GM12892 (cell line): ENCODE measurements at regions not wholly inside any gene's neighbourhood (a gene's known extent, or its start where the extent isn't known, plus 50 kb on each side); places are given as distances from the start of the nearest gene placed in this dataset.
"Not testable (repeated sequence)": the region's sequence is repeated elsewhere in the genome, so short reads cannot be mapped to it uniquely, and the experiment has no call there.

Experiments used
- DNase-seq: peaks from one replicate; pipeline ENCODE4 v3.0.0; 2011; ENCODE audit not compliant: insufficient read length
- FAIRE-seq: peaks from 2 replicates; lab custom pipeline; 2011; peaks lifted over from hg19 to GRCh38; lab: Jason Lieb, UNC
- POLR2A ChIP-seq: IDR thresholded peaks from 2 replicates; pipeline ENCODE4 v1.6.1; 2011; ENCODE audit warnings: low read depth, low read length, control low read depth
- POLR2AphosphoS5 ChIP-seq: IDR thresholded peaks from 2 replicates; pipeline ENCODE4 v1.6.1; 2011; ENCODE audit warnings: low read depth, low read length, control low read depth
- TAF1 ChIP-seq: IDR thresholded peaks from 2 replicates; pipeline ENCODE4 v1.6.1; 2011; ENCODE audit warnings: low read depth, mild to moderate bottlenecking, control low read depth, low read length, borderline replicate concordance

DNA sequence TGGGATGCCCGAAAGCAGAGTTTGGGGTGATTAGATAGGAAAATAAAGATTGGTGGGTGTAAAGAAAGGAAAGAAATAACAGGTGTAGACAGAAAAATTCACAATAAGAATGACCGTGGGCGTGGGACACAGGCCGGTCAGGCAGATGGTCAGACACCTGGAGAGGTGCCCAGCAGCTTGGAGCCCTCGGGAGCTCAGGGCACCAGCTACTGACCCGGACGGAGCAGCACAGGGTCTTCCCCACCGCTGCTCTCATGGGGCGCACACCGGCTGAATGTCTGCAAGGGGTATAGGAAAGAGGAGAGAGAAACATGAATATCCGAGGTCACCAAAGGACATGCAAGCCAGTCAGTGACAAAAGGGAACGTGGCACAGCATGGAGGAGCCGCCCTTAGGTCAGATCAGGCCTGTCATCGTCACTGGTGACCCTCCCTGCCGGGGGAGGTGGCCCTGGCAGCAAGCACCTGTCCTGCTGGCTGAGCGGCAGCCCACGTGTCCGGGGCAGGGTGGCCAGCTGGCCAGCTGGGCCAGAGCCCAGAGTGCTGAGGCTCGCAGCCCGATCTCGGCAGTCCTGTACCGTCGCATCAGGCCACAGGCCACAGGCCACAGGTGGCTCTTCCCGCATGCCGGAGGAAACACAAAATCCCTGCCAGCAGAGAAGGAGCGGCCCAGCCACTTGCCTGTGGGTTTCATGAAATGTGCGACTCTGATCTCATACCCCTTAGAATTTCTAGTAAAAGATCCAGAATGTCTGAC, 112.0 kb upstream of the NDUFV2 start:
- TF ChIP-seq POLR2AphosphoS5 (no peak), TAF1 (no peak), POLR2A (no peak)
- FAIRE-seq (no peak), DNase-seq (no peak)

DNA sequence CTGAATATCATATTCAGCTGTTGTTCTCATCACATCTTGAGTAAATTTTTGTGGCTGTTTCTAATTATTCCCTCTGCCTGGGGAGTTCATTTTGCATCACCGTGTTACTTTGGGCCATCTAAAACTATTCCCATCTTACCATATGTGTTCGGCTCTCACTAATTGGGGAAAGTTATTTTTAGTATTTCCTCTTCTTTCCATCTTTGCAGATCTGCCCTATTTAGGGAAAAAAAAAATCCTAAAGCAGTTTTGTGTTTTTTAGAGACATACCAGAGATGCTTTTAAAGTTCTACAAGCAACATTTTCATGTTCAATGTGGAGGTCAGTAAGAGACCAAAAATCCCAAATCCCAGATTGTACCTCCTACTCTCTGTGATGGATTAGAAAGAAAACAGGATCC, 111.3 kb upstream of the NDUFV2 start:
- FAIRE-seq (no peak), DNase-seq (no peak)

DNA sequence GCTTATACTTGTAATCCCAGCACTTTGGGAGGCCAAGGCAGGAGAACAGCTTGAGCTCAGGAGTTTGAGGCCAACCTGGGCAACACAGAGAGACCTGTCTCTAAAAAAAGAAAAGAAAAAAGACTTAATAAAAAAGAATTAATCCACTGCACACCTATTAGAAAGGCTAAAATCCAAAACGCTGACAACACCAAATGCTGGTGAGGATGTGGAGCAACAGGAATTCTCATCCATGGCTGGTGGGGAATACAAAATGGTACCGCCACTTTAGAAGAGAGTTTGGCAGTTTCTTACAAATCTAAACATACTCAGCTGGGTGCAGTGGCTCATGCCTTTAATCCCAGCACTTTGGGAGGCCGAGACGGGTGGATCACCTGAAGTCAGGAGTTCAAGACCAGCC, 110.0 kb upstream of the NDUFV2 start:
- not testable (repeated sequence) for DNase-seq, FAIRE-seq

More for the DNA sequence above, 111.3 kb upstream of the NDUFV2 start:
- no peak for TF ChIP-seq POLR2AphosphoS5
- TF ChIP-seq TAF1 = no peak

DNA sequence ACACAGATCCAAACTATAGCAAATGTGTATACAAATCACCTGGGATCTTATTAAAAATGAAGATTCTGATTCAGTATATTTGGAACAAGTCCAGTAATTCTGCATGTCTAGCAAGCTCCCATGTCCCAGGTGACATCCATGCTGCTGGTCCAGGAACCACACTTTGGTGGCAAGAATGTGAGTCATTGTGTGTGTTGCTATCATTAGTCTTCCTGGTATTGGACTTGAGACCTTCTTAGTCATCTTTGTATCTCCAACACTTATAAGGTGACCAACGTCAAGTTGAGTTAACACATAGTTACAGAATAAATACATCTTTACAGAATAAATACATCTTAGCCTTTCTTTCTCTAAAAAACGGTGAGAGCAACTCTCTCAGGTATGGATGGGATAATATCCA, 107.9 kb upstream of the NDUFV2 start:
- no peak for TF ChIP-seq TAF1
- TF ChIP-seq POLR2AphosphoS5 = no peak
- TF ChIP-seq POLR2A = no peak
- no peak for DNase-seq
- FAIRE-seq = no peak

DNA sequence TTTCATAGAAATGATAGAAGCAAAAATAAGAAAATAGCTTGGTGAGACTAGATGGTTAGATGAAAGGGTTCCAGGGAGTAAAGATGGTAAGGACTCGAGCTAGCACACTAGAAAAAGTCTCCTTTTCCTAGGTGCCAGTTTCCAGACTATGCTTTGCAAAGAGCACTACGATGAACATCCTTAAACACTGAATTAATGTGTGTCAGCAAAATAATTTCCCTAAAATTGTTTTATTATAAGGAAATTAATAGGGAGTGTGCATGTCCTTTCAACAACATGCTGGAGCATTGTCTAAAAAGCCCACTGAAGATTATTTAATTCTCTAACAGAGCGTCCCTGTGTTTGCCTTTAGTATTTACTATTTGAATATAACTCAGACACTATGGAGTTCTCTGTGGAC, 107.4 kb upstream of the NDUFV2 start:
- TF ChIP-seq TAF1 (no peak), POLR2AphosphoS5 (no peak), POLR2A (no peak)
- no peak for DNase-seq
- FAIRE-seq = no peak

DNA sequence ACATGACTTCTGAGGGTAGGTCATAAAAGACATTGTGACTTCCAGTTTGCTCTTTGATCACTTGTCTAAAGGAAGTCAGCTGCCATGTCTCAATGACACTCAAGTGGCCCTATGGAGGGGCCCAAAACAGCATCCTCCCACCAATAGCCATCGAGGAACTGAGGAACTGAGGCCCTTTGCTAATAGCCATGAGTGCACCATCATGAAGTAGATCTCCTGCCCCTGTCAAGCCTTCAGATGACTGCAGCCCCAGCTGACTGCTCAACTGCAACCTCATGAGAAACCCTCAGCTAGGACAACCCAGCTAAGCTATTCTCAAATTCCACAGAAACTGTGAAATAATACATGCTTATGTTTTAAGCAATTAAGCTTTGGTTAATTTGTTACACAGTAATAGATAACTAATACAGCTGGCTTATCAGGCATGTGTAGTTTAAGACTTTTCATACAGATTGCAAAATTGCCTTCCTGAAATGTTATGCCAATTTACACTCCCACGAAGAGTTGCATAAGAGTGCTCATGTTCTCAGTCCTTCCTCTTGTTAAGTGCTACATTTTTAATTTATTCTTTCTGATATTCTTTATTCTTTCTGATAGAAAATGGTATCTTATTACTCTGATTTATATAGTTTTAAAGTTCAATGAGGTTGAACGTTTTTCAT, 105.6 kb upstream of the NDUFV2 start:
- FAIRE-seq = no peak
- no peak for DNase-seq

DNA sequence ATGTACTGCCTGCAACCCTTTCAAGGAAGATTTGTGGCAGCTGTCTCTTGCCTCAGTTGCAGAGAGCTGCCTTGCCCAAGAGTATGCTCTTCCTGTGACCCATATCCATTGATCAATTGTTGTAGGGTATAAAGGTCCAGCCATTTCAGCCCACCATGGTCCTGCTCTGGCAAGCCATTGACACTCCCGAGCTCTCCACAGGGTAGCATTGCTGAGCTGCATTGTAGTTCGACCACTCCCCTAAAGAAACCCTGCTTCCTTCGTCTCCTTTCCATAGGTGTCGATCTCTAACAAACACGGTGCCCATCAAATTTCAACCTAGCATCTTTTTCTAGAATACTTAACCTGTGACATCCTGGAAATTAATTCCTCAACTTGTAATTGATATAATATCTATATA, 104.9 kb upstream of the NDUFV2 start:
- TF ChIP-seq POLR2A = no peak
- no peak for TF ChIP-seq TAF1
- TF ChIP-seq POLR2AphosphoS5 = no peak
- no peak for DNase-seq
- FAIRE-seq = no peak

More for the DNA sequence above, 105.6 kb upstream of the NDUFV2 start:
- TF ChIP-seq POLR2AphosphoS5 (no peak), TAF1 (no peak), POLR2A (no peak)

DNA sequence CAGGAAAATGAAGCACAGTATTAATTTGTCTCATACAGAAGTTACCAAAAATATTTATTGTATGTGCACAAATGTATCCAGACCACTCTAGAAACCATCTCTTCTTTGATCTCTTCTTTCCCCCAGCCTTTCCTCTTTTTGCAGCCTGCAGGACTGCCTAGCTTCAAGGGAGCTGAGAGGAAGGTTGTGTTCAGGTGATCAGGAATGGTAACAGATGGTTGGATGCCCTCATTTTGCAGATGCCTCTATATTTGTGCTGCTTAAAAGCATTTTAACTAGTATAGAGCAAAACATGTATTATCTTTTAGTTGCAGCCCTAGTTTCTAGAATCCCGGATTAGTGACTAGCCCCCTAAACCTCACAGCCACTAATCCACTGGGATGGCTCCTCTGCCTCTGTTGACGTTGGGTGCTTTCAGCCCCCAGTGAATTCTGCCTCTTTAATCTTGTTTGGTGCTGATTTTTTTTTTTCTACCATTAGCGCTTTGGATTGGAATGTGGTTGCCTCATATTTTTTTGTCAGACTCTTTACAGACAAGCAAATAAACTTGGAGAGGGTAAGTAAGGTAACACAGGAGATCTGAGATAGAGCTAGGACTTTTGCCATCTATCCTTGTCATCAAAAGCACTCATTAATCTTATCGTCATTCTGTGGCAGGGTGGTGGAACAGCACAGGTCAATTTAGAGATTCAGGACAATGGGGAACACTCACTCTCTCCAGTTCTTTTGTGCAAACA, 103.8 kb upstream of the NDUFV2 start:
- DNase-seq (no peak), FAIRE-seq (no peak)
- TF ChIP-seq POLR2A (no peak), POLR2AphosphoS5 (no peak), TAF1 (no peak)

DNA sequence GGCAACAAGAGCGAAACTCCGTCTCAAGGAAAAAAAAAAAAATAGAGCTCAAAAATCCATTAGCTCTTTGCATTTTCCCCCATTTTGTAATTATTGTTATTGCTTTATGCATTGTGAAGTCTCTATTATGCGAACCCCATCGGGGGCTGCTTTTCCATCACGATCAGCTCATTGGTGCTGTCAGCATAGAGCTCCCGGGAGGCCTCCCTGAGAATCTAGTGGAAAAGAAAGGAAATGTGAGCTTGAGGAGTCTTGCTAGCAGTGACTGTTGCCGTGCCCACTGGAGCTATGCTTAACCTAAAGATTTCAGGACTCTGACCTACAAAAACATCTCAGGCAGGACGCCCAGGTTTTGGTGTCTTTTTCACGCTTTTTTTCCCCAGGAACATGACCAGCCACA, 102.6 kb upstream of the NDUFV2 start:
- TF ChIP-seq POLR2AphosphoS5 = no peak
- no peak for TF ChIP-seq POLR2A
- TF ChIP-seq TAF1 = no peak
- no peak for DNase-seq

DNA sequence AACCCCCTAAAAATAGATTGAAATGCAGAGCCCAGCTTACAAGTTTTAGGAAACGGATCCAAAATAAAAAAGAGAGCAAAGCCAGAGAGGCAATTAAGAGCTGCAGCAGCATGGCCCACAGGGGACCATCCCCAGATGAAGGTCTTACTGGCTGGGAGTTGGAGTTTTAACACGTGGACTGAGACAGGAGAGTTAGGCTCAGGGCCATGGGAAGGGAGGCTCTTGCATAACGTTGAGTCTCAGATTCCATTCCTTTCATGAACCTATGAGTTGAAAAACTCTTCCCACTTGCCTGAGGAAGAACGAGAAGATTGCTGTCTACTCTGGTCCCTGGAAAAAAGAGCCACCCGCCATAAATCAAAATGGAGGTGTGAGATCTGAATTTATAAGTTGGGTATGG, 101.8 kb upstream of the NDUFV2 start:
- FAIRE-seq = no peak
- no peak for TF ChIP-seq TAF1
- no peak for TF ChIP-seq POLR2A
- no peak for TF ChIP-seq POLR2AphosphoS5

More for the DNA sequence above, 102.6 kb upstream of the NDUFV2 start:
- FAIRE-seq = no peak

DNA sequence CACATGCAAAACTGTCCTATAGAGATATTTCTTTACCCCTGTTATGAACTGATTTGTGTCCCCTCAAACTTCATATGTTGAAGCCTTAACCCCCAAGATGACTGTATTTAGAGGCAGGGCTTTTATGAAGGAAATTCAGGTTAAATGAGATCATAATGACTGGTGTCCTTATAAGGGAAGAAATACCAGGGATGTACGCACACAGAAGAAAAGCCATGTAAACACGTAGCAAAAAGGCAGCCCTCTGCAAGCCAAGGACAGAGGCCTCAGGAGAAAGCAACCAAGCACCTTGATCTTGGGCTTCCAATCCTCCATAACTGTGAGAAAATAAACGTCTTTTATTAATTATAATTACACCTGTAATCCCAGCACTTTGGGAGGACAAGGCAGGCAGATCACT, 101.3 kb upstream of the NDUFV2 start:
- no peak for DNase-seq
- TF ChIP-seq POLR2A (no peak), TAF1 (no peak), POLR2AphosphoS5 (no peak)
- no peak for FAIRE-seq

More for the DNA sequence above, 101.8 kb upstream of the NDUFV2 start:
- no peak for DNase-seq
